Peyer's patch (tissue), 4 donors: ENCODE measurements at regions not wholly inside any gene's neighbourhood (a gene's known extent, or its start where the extent isn't known, plus 50 kb on each side); places are given as distances from the start of the nearest gene placed in this dataset.

Source experiments
- CTCF ChIP-seq, 6 experiments: fragments of 450-650 bp in 4 of 6; fragments of 200-600 bp in 2 of 6; sonication (generic) in 1 of 6; IDR thresholded peaks; one replicate each; pipeline ENCODE4 v1.5.1; 2017 to 2019; ENCODE audit warnings: antibody characterized with exemption in 6 of 6, mild to moderate bottlenecking in 3 of 6, moderate library complexity in 1 of 6
- POLR2A ChIP-seq, 2 donors: fragments of 450-650 bp; IDR thresholded peaks; one replicate each; pipeline ENCODE4 v1.5.1; 2017; ENCODE audit warnings: antibody characterized with exemption in 2 of 2, mild to moderate bottlenecking in 2 of 2, moderate library complexity in 2 of 2

GRCh38 chr10:47136866-47137265 is 163.1 kb upstream of the GDF10 start:
- TF ChIP-seq CTCF (IDR thresholded peaks at IDR 0.05) (no peak), POLR2A (IDR thresholded peaks at IDR 0.05) (no peak)
